ENCODE measurements at regions not wholly inside any gene's neighbourhood (a gene's known extent, or its start where the extent isn't known, plus 50 kb on each side); places are given as distances from the start of the nearest gene placed in this dataset.

DNA sequence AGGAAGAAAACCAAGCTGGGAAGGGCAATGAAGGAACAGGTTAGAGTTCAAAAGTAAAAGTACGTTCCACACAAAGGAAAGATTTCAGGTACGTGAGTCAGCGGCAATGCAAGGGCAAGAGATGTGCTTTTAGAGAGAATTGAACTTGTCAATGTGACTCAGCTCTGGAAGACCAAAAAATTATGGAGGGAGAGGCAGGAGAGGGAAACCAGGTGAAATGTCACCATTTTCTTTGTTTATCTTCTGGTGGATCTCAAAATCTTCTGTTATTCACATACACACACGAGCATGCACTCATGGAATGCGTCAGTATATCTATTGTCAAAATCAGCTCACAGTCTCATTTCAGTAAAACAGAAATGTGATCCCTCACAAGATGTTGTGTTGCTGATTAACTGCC lies 148.8 kb upstream of the RFX3 start:
- TF ChIP-seq, protein P1, sequence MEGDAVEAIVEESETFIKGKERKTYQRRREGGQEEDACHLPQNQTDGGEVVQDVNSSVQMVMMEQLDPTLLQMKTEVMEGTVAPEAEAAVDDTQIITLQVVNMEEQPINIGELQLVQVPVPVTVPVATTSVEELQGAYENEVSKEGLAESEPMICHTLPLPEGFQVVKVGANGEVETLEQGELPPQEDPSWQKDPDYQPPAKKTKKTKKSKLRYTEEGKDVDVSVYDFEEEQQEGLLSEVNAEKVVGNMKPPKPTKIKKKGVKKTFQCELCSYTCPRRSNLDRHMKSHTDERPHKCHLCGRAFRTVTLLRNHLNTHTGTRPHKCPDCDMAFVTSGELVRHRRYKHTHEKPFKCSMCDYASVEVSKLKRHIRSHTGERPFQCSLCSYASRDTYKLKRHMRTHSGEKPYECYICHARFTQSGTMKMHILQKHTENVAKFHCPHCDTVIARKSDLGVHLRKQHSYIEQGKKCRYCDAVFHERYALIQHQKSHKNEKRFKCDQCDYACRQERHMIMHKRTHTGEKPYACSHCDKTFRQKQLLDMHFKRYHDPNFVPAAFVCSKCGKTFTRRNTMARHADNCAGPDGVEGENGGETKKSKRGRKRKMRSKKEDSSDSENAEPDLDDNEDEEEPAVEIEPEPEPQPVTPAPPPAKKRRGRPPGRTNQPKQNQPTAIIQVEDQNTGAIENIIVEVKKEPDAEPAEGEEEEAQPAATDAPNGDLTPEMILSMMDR (IDR thresholded peaks at IDR 0.05; ENCODE audit: low read depth, low read length, missing input control) = no peak
- TF ChIP-seq REST (IDR thresholded peaks at IDR 0.05) (no peak), YY1 (IDR thresholded peaks at IDR 0.05) (no peak), SP1 (IDR thresholded peaks at IDR 0.05) (no peak), RAD21 (IDR thresholded peaks at IDR 0.05) (no peak), TAF1 (conservative IDR thresholded peaks at IDR 0.05) (no peak), ATF3 (IDR thresholded peaks at IDR 0.05) (no peak), GABPA (IDR thresholded peaks at IDR 0.05 in 1 of 2, conservative IDR thresholded peaks at IDR 0.05 in 1 of 2) (no peak), EGR1 (IDR thresholded peaks at IDR 0.05; ENCODE audit: low read depth in 2 of 2) (no peak)

Data from liver (tissue), 3 donors.